ENCODE measurements at regions not wholly inside any gene's neighbourhood (a gene's known extent, or its start where the extent isn't known, plus 50 kb on each side); places are given as distances from the start of the nearest gene placed in this dataset.

DNA sequence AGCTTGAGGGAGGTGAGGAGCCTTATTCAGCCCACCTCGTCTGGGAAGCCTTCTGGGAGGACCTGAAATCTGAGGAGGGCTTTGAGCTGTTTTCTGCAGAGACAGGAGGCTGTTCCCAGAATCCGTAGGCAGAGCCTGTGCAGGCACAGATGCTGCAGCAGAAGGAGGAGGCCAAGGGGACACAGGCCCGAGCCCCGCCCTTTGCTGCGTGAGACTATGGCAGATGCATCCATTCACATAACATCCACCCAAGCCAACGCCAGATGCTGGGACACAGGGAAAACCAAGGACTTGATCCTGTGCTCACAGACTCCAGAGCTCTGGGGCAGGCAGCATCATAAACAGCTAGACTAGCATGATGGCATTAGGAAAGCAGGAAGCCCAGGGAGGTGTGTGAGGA lies 98.2 kb downstream of the KCNF1 start:
- intact Hi-C loops (cut with DNase I), result no loop called here
- H3K4me1 ChIP-seq, result no peaks in the 10 kb centered on the region
- no peak for TF ChIP-seq CTCF (IDR thresholded peaks at IDR 0.05)
- no peak overlapping the region for H3K27ac ChIP-seq
- no peaks in the 10 kb centered on the region for H3K27me3 ChIP-seq
- no peaks in the 10 kb centered on the region for H3K36me3 ChIP-seq
- DNase-seq (no peak), ATAC-seq (no peak)
- H3K4me3 ChIP-seq, result no peak overlapping the region
- no peaks in the 10 kb centered on the region for H3K9me3 ChIP-seq

DNA sequence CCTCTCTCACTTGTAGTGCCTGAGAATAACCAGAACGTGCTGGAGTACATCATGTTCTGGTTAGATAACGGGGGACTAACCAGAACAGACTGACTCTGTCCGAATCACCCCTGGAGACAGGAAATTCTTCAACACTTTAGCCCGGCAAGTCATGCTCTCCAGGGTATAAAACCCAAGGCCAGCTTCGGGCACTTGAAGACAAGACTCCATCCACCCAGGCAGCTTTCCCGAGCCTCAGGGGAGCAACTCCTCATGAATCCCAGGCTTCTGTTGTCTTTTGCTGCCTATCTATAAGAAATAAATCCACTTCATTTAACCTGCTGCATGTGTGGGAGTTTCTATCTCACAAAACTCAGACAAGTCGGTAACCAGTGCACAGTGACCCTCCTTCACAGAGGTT lies 99.6 kb downstream of the KCNF1 start:
- DNase-seq (no peak), ATAC-seq (no peak)
- Histone ChIP-seq H3K27ac (no peak overlapping the region), H3K9me3 (no peaks in the 10 kb centered on the region), H3K4me1 (no peaks in the 10 kb centered on the region), H3K27me3 (no peaks in the 10 kb centered on the region), H3K36me3 (no peaks in the 10 kb centered on the region), H3K4me3 (no peak overlapping the region)
- no peak for TF ChIP-seq CTCF (IDR thresholded peaks at IDR 0.05)
- intact Hi-C loops (cut with DNase I), result no loop called here

DNA sequence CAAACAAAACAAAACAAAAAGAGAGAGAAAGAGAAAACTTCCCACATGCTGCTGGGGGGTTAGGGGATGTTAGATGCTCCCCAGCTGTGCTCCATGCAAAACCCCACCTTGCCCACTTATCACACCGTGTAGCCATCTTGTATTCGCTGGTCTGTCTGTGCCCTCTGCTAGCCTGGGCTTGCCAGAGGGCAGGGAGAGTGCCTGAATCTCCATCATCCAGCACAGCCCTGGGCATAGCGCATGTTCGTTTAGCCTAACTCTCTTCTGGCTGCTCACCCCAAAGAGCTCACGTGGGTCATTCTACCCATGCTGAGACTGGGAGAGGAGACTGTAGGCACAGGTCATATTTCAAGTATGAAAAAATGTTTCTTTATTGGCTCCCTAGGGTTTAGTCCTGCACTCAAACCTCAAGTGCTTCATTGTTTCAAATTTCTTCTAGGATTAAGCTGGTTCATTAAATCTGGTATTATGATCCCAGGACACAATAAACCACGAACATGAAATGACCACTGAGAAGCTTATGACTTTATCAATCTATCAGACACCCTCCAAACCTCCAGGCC lies 100.5 kb downstream of the KCNF1 start:
- H3K4me1 ChIP-seq, result no peaks in the 10 kb centered on the region
- H3K4me3 ChIP-seq, result no peak overlapping the region
- TF ChIP-seq CTCF (IDR thresholded peaks at IDR 0.05), result no peak
- H3K9me3 ChIP-seq, result no peaks in the 10 kb centered on the region
- DNase-seq (no peak), ATAC-seq (no peak)
- intact Hi-C loops (cut with DNase I), result no loop called here
- no peaks in the 10 kb centered on the region for H3K27me3 ChIP-seq
- H3K36me3 ChIP-seq, result no peaks in the 10 kb centered on the region
- no peak overlapping the region for H3K27ac ChIP-seq

- DNase-seq, result no peak
- H3K4me1 ChIP-seq, result no peaks in the 10 kb centered on the region
- TF ChIP-seq CTCF (IDR thresholded peaks at IDR 0.05), result no peak
- H3K4me3 ChIP-seq, result no peak overlapping the region
- no peaks in the 10 kb centered on the region for H3K27me3 ChIP-seq
- intact Hi-C loops (cut with DNase I), result no loop called here
- no peak overlapping the region for H3K27ac ChIP-seq
- H3K9me3 ChIP-seq, result no peaks in the 10 kb centered on the region
- no peaks in the 10 kb centered on the region for H3K36me3 ChIP-seq
- ATAC-seq, result no peak
Observed at GRCh38 chr2:11013196-11013595, 101.5 kb downstream of the KCNF1 start.

- H3K4me3 ChIP-seq, result no peak overlapping the region
- intact Hi-C loops (cut with DNase I), result no loop called here
- H3K27ac ChIP-seq, result no peak overlapping the region
- no peaks in the 10 kb centered on the region for H3K4me1 ChIP-seq
- DNase-seq (no peak), ATAC-seq (no peak)
- TF ChIP-seq CTCF (IDR thresholded peaks at IDR 0.05), result no peak
- no peaks in the 10 kb centered on the region for H3K27me3 ChIP-seq
- H3K36me3 ChIP-seq, result no peaks in the 10 kb centered on the region
- H3K9me3 ChIP-seq, result no peaks in the 10 kb centered on the region
Observed at GRCh38 chr2:11014026-11014425, 102.3 kb downstream of the KCNF1 start.

Measured in upper lobe of right lung (tissue), 1 donor.